DND-41 (cell line): ENCODE measurements at regions not wholly inside any gene's neighbourhood (a gene's known extent, or its start where the extent isn't known, plus 50 kb on each side); places are given as distances from the start of the nearest gene placed in this dataset.

Source experiments
- ATAC-seq: fragments of 200-7000 bp; cut with Tn5 transposase; 3 replicates; pipeline ENCODE4 v1.9.1; 2021; ENCODE audit warnings: low read depth; ENCODE audit not compliant: insufficient read depth
- DNase-seq: peaks from one replicate; pipeline ENCODE4 v3.0.0-alpha.2; 2020
- H2AFZ ChIP-seq: 2 replicates; pipeline ENCODE4 v1.6.0; 2012; ENCODE audit warnings: low read depth, low read length
- H3K27ac ChIP-seq: 2 replicates; pipeline ENCODE4 v1.5.1; 2012; ENCODE audit warnings: low read length, inconsistent platforms
- H3K27me3 ChIP-seq: fragments of 200-600 bp; sonication (generic); 2 replicates; pipeline ENCODE4 v1.6.0; 2012; ENCODE audit warnings: low read length, mild to moderate bottlenecking, inconsistent platforms; ENCODE audit not compliant: insufficient read depth, poor library complexity
- H3K36me3 ChIP-seq: 2 replicates; pipeline ENCODE4 v1.5.1; 2012; ENCODE audit warnings: low read length, inconsistent platforms; ENCODE audit not compliant: insufficient read depth
- H3K4me1 ChIP-seq: 2 replicates; pipeline ENCODE4 v1.5.1; 2012; ENCODE audit warnings: mild to moderate bottlenecking, low read length; ENCODE audit not compliant: insufficient read depth
- H3K4me2 ChIP-seq: 2 replicates; pipeline ENCODE4 v1.6.0; 2012; ENCODE audit warnings: mild to moderate bottlenecking, moderate library complexity, low read length, inconsistent platforms; ENCODE audit not compliant: insufficient read depth
- H3K4me3 ChIP-seq, 2 experiments: fragments of 200-600 bp in 1 of 2; shearing (Covaris generic) in 1 of 2; 2 replicates each; pipeline ENCODE4 v1.5.1; 2012 to 2016; ENCODE audit warnings: inconsistent platforms in 2 of 2, low read length in 2 of 2, mild to moderate bottlenecking in 2 of 2, low read depth in 1 of 2, moderate library complexity in 1 of 2
- H3K79me2 ChIP-seq: 2 replicates; pipeline ENCODE4 v1.6.0; 2012; ENCODE audit warnings: low read length, inconsistent platforms; ENCODE audit not compliant: insufficient read depth
- H3K9ac ChIP-seq: 2 replicates; pipeline ENCODE4 v1.6.0; 2012; ENCODE audit warnings: low read depth, mild to moderate bottlenecking, inconsistent platforms, low read length, moderate library complexity
- H3K9me3 ChIP-seq: 2 replicates; pipeline ENCODE4 v1.5.1; 2012; ENCODE audit warnings: low read length, moderate library complexity, mild to moderate bottlenecking, inconsistent platforms; ENCODE audit not compliant: insufficient read depth, severe bottlenecking
- H4K20me1 ChIP-seq: 2 replicates; pipeline ENCODE4 v1.6.0; 2012; ENCODE audit warnings: low read length; ENCODE audit not compliant: insufficient read depth
- EZH2 ChIP-seq: IDR thresholded peaks from 3 replicates; pipeline ENCODE4 v1.6.1; 2012; ENCODE audit warnings: borderline replicate concordance, low read depth, mild to moderate bottlenecking, moderate library complexity, low read length, inconsistent platforms; ENCODE audit not compliant: severe bottlenecking
- TF ChIP-seq, protein P1 (sequence below): IDR thresholded peaks from 2 replicates; pipeline ENCODE4 v1.5.1; 2012; ENCODE audit warnings: borderline replicate concordance, low read length, moderate library complexity, mild to moderate bottlenecking; ENCODE audit not compliant: poor library complexity, severe bottlenecking; ENCODE audit errors: extremely low read depth

DNA sequence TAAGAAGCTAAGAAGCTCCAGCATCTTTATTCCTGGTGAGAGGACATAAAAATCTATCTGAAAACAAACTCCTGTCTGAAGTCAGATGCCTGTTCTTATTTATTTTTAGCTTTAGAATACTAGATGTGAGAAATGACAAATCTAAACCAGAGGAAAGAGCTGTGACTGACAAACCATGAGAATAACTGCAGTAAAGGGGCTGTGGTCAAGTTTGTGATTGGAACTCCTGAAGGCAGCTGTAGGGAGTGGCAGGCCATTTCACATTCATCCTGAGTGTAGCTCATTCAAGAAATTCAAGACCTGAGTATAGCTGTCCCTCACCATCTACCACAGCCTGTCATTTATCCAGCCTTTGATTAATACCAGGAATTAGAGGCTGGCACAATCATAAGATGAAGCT, 718.8 kb downstream of the BRINP1 start:
- H4K20me1 ChIP-seq: no peaks in the 10 kb centered on the region
- H3K27ac ChIP-seq: no peak overlapping the region
- no peak for TF ChIP-seq EZH2
- TF ChIP-seq, protein P1, sequence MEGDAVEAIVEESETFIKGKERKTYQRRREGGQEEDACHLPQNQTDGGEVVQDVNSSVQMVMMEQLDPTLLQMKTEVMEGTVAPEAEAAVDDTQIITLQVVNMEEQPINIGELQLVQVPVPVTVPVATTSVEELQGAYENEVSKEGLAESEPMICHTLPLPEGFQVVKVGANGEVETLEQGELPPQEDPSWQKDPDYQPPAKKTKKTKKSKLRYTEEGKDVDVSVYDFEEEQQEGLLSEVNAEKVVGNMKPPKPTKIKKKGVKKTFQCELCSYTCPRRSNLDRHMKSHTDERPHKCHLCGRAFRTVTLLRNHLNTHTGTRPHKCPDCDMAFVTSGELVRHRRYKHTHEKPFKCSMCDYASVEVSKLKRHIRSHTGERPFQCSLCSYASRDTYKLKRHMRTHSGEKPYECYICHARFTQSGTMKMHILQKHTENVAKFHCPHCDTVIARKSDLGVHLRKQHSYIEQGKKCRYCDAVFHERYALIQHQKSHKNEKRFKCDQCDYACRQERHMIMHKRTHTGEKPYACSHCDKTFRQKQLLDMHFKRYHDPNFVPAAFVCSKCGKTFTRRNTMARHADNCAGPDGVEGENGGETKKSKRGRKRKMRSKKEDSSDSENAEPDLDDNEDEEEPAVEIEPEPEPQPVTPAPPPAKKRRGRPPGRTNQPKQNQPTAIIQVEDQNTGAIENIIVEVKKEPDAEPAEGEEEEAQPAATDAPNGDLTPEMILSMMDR: no peak
- H3K27me3 ChIP-seq: no peaks in the 10 kb centered on the region
- no peak for DNase-seq
- H3K4me3 ChIP-seq: no peak overlapping the region
- no peak for ATAC-seq
- no peak overlapping the region for H3K9ac ChIP-seq
- H3K9me3 ChIP-seq: no peaks in the 10 kb centered on the region
- H3K79me2 ChIP-seq: no peaks in the 10 kb centered on the region
- no peak overlapping the region for H2AFZ ChIP-seq
- H3K4me1 ChIP-seq: no peaks in the 10 kb centered on the region
- no peak overlapping the region for H3K4me2 ChIP-seq
- no peaks in the 10 kb centered on the region for H3K36me3 ChIP-seq

DNA sequence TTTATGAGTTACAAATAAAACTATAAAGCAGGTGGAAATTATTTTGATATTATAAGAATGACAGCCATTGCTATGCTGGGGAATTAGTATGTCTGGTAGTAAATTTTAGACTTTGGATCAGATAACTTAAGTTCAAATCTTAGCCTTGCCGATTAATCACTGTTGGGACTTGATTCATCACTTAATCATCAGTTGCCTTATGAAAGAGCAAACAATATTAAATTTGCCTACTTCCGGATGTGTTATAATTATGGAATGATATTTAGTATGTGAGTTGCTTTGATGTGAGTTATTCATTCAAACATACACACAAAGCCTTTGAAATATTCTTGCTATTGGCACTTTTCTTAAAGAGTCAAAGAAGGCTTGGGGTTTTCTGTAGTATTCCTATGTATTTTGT, 717.7 kb downstream of the BRINP1 start:
- no peak overlapping the region for H3K4me2 ChIP-seq

DNA sequence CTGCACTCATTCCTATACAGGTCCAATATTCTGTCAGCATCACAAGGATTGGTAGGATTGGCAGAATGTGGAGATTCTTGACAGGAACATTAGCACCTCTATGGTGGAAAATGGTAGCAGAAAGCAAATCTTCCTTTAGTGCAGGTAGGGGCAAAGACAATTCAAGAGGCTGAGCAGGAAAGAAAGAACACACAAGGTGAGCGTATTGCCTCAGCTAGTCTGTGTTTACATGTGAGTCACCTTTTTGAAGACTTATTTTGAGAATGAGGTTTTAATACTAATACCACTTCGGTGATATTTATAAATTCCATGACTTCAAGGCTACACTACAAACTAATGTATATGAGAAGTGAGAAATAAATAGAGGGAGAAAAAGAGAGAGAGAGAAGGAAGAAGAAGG, 717.0 kb downstream of the BRINP1 start:
- Histone ChIP-seq H3K9me3 (no peaks in the 10 kb centered on the region), H2AFZ (no peak overlapping the region), H3K79me2 (no peaks in the 10 kb centered on the region), H3K27ac (no peak overlapping the region), H3K9ac (no peak overlapping the region), H3K36me3 (no peaks in the 10 kb centered on the region), H3K4me2 (no peak overlapping the region), H4K20me1 (no peaks in the 10 kb centered on the region), H3K4me1 (no peaks in the 10 kb centered on the region), H3K27me3 (no peaks in the 10 kb centered on the region), H3K4me3 (no peak overlapping the region)
- no peak for DNase-seq
- no peak for ATAC-seq
- TF ChIP-seq, protein P1: no peak
- no peak for TF ChIP-seq EZH2

More for the DNA sequence above, 717.7 kb downstream of the BRINP1 start:
- Histone ChIP-seq H3K27me3 (no peaks in the 10 kb centered on the region), H3K27ac (no peak overlapping the region), H3K9me3 (no peaks in the 10 kb centered on the region), H2AFZ (no peak overlapping the region), H3K4me1 (no peaks in the 10 kb centered on the region), H3K36me3 (no peaks in the 10 kb centered on the region), H3K9ac (no peak overlapping the region), H4K20me1 (no peaks in the 10 kb centered on the region), H3K79me2 (no peaks in the 10 kb centered on the region), H3K4me3 (no peak overlapping the region)
- TF ChIP-seq, protein P1: no peak
- no peak for TF ChIP-seq EZH2
- ATAC-seq (no peak), DNase-seq (no peak)

DNA sequence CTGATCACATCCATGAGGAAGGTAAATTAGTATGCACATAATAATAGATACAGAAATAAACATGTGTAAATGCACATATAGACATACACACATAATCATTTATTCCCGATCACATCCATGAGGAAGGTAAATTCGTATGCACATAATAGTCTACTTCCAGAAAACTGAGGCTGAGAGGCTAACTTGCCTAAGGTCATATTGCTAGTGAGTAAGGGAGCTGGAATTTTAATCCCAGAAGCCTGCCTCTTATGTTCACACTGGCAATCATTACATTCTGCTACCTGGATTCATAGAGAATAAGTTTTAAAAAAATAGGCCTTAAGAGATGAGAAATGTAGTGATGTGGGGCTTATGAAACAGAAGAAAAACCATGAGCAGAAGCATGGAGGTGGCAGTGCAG, 716.3 kb downstream of the BRINP1 start:
- Histone ChIP-seq H3K27me3 (no peaks in the 10 kb centered on the region), H3K4me2 (no peak overlapping the region), H3K36me3 (no peaks in the 10 kb centered on the region), H4K20me1 (no peaks in the 10 kb centered on the region), H3K9ac (no peak overlapping the region), H3K9me3 (no peaks in the 10 kb centered on the region), H3K4me3 (no peak overlapping the region), H3K79me2 (no peaks in the 10 kb centered on the region), H3K4me1 (no peaks in the 10 kb centered on the region), H3K27ac (no peak overlapping the region), H2AFZ (no peak overlapping the region)
- TF ChIP-seq, protein P1: no peak
- no peak for TF ChIP-seq EZH2
- ATAC-seq: no peak
- no peak for DNase-seq
